ENCODE measurements at regions not wholly inside any gene's neighbourhood (a gene's known extent, or its start where the extent isn't known, plus 50 kb on each side); places are given as distances from the start of the nearest gene placed in this dataset.

- Histone ChIP-seq H3K27me3 (ENCODE audit: control insufficient read depth, insufficient read depth, low read length, poor library complexity, severe bottlenecking) (no peaks in the 10 kb centered on the region), H3K4me1 (ENCODE audit: control insufficient read depth, insufficient read depth, low read length) (peaks cover 5% of the 10 kb centered on the region), H3K9me3 (ENCODE audit: control insufficient read depth, low read length) (no peaks in the 10 kb centered on the region), H3K4me3 (ENCODE audit: low read length) (no peak overlapping the region), H3K36me3 (ENCODE audit: control insufficient read depth, insufficient read depth, low read length) (no peaks in the 10 kb centered on the region), H3K27ac (ENCODE audit: low read depth, low read length) (no peak overlapping the region), H3K9ac (ENCODE audit: extremely low read depth, low read length, poor library complexity, severe bottlenecking) (no peak overlapping the region)
- Mint-ChIP-seq H3K27me3 (ENCODE audit: insufficient read depth) (peaks cover 12% of the 10 kb centered on the region), H3K4me3 (no peak overlapping the region), H3K36me3 (ENCODE audit: low read depth) (no peaks in the 10 kb centered on the region), H3K27ac (no peak overlapping the region), H3K4me1 (peaks cover 10% of the 10 kb centered on the region), H3K9me3 (no peaks in the 10 kb centered on the region)
- no peak for DNase-seq
- WGBS, 2 experiments (ENCODE audit: insufficient coverage in 1 of 2, insufficient read length in 1 of 2) = 78 to 81% methylated on average over 8 to 10 of the region's 10 CpGs
- no peak for TF ChIP-seq CTCF (conservative IDR thresholded peaks at IDR 0.05)
Measured at GRCh38 chr9:20242510-20243189, 379.6 kb downstream of the MLLT3 start.

GRCh38 chr9:20240498-20240897 is 381.8 kb downstream of the MLLT3 start:
- Mint-ChIP-seq H3K27ac (no peak overlapping the region), H3K4me1 (peaks cover 10% of the 10 kb centered on the region), H3K27me3 (ENCODE audit: insufficient read depth) (peaks cover 12% of the 10 kb centered on the region), H3K4me3 (no peak overlapping the region), H3K9me3 (peaks cover 11% of the 10 kb centered on the region), H3K36me3 (ENCODE audit: low read depth) (peaks cover 3% of the 10 kb centered on the region)
- TF ChIP-seq CTCF (conservative IDR thresholded peaks at IDR 0.05) = no peak
- Histone ChIP-seq H3K9ac (ENCODE audit: extremely low read depth, low read length, poor library complexity, severe bottlenecking) (no peak overlapping the region), H3K9me3 (ENCODE audit: control insufficient read depth, low read length) (peaks cover 9% of the 10 kb centered on the region), H3K36me3 (ENCODE audit: control insufficient read depth, insufficient read depth, low read length) (no peaks in the 10 kb centered on the region), H3K4me1 (ENCODE audit: control insufficient read depth, insufficient read depth, low read length) (peaks cover 5% of the 10 kb centered on the region), H3K4me3 (ENCODE audit: low read length) (no peak overlapping the region), H3K27me3 (ENCODE audit: control insufficient read depth, insufficient read depth, low read length, poor library complexity, severe bottlenecking) (no peaks in the 10 kb centered on the region), H3K27ac (ENCODE audit: low read depth, low read length) (no peak overlapping the region)
- DNase-seq = no peak
- WGBS, 2 experiments (ENCODE audit: insufficient coverage in 1 of 2, insufficient read length in 1 of 2) = 92 to 100% methylated on average over 1 to 2 of the region's 2 CpGs

GRCh38 chr9:20238921-20239320 is 383.4 kb downstream of the MLLT3 start:
- H3K4me1 ChIP-seq (ENCODE audit: control insufficient read depth, insufficient read depth, low read length) = peaks cover 5% of the 10 kb centered on the region
- H3K27ac ChIP-seq (ENCODE audit: low read depth, low read length) = no peak overlapping the region
- TF ChIP-seq CTCF (conservative IDR thresholded peaks at IDR 0.05) = no peak
- Mint-ChIP-seq H3K36me3 (ENCODE audit: low read depth) (peaks cover 3% of the 10 kb centered on the region), H3K9me3 (peaks cover 25% of the 10 kb centered on the region), H3K4me1 (peaks cover 10% of the 10 kb centered on the region), H3K27ac (no peak overlapping the region), H3K27me3 (ENCODE audit: insufficient read depth) (peaks cover 12% of the 10 kb centered on the region), H3K4me3 (no peak overlapping the region)
- no peak overlapping the region for H3K4me3 ChIP-seq (ENCODE audit: low read length)
- DNase-seq = no peak
- H3K36me3 ChIP-seq (ENCODE audit: control insufficient read depth, insufficient read depth, low read length) = no peaks in the 10 kb centered on the region
- 83% methylated on average over 1 of the region's 1 CpG; no CpG with 5 or more reads in 1 of the 2 experiments for WGBS, 2 experiments (ENCODE audit: insufficient coverage in 1 of 2, insufficient read length in 1 of 2)
- peaks cover 13% of the 10 kb centered on the region for H3K9me3 ChIP-seq (ENCODE audit: control insufficient read depth, low read length)
- no peak overlapping the region for H3K9ac ChIP-seq (ENCODE audit: extremely low read depth, low read length, poor library complexity, severe bottlenecking)
- H3K27me3 ChIP-seq (ENCODE audit: control insufficient read depth, insufficient read depth, low read length, poor library complexity, severe bottlenecking) = no peaks in the 10 kb centered on the region

Data from endodermal cell (in vitro differentiated cells).